NT2/D1 (cell line): ENCODE measurements at regions not wholly inside any gene's neighbourhood (a gene's known extent, or its start where the extent isn't known, plus 50 kb on each side); places are given as distances from the start of the nearest gene placed in this dataset.

Experiments used
- SUZ12 ChIP-seq: IDR thresholded peaks from 2 replicates; pipeline ENCODE4 v1.6.1; 2011; ENCODE audit not compliant: insufficient read length, insufficient read depth; ENCODE audit errors: extremely low read depth
- YY1 ChIP-seq: IDR thresholded peaks from 2 replicates; pipeline ENCODE4 v1.6.1; 2011; ENCODE audit not compliant: insufficient read length, insufficient read depth
- ZNF274 ChIP-seq: IDR thresholded peaks from 2 replicates; pipeline ENCODE4 v1.6.1; 2011; ENCODE audit warnings: mild to moderate bottlenecking, low read depth, low read length

GRCh38 chr16:64841071-64841470, 280.8 kb downstream of the CDH11 start:
- no peak for TF ChIP-seq ZNF274
- no peak for TF ChIP-seq YY1
- TF ChIP-seq SUZ12, result no peak
